ENCODE measurements at regions not wholly inside any gene's neighbourhood (a gene's known extent, or its start where the extent isn't known, plus 50 kb on each side); places are given as distances from the start of the nearest gene placed in this dataset.

- Histone ChIP-seq H3K27ac (no peak overlapping the region), H3K27me3 (replicated peaks; ENCODE audit: insufficient read depth) (no peaks in the 10 kb centered on the region), H3K36me3 (no peaks in the 10 kb centered on the region), H3K4me1 (replicated peaks) (no peaks in the 10 kb centered on the region), H3K4me3 (no peak overlapping the region), H3K9me3 (no peaks in the 10 kb centered on the region)
- no peak for DNase-seq (ENCODE audit: low spot score)
- TF ChIP-seq POLR2A (IDR thresholded peaks at IDR 0.05) (no peak), POLR2AphosphoS5 (IDR thresholded peaks at IDR 0.05) (no peak)
- TF ChIP-seq, protein P1, sequence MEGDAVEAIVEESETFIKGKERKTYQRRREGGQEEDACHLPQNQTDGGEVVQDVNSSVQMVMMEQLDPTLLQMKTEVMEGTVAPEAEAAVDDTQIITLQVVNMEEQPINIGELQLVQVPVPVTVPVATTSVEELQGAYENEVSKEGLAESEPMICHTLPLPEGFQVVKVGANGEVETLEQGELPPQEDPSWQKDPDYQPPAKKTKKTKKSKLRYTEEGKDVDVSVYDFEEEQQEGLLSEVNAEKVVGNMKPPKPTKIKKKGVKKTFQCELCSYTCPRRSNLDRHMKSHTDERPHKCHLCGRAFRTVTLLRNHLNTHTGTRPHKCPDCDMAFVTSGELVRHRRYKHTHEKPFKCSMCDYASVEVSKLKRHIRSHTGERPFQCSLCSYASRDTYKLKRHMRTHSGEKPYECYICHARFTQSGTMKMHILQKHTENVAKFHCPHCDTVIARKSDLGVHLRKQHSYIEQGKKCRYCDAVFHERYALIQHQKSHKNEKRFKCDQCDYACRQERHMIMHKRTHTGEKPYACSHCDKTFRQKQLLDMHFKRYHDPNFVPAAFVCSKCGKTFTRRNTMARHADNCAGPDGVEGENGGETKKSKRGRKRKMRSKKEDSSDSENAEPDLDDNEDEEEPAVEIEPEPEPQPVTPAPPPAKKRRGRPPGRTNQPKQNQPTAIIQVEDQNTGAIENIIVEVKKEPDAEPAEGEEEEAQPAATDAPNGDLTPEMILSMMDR (IDR thresholded peaks at IDR 0.05), result no peak
- intact Hi-C loops (cut with DNase I), result no loop called here
- 64% methylated on average over 4 of the region's 4 CpGs for WGBS
These were observed 386.9 kb upstream of the CELF2 start for GRCh38 chr10:10630782-10631181.

GRCh38 chr10:10642189-10642588, 375.5 kb upstream of the CELF2 start:
- Histone ChIP-seq H3K9me3 (no peaks in the 10 kb centered on the region), H3K36me3 (no peaks in the 10 kb centered on the region), H3K4me3 (no peak overlapping the region), H3K27ac (no peak overlapping the region), H3K27me3 (replicated peaks; ENCODE audit: insufficient read depth) (no peaks in the 10 kb centered on the region), H3K4me1 (replicated peaks) (no peaks in the 10 kb centered on the region)
- TF ChIP-seq, protein P1 (IDR thresholded peaks at IDR 0.05), result no peak
- TF ChIP-seq POLR2AphosphoS5 (IDR thresholded peaks at IDR 0.05), result no peak
- TF ChIP-seq POLR2A (IDR thresholded peaks at IDR 0.05), result no peak
- intact Hi-C loops (cut with DNase I), result no loop called here
- DNase-seq (ENCODE audit: low spot score), result no peak
- 38% methylated on average over 1 of the region's 1 CpG for WGBS

GRCh38 chr10:10642751-10643150, 374.9 kb upstream of the CELF2 start:
- no peaks in the 10 kb centered on the region for H3K36me3 ChIP-seq
- H3K4me1 ChIP-seq (replicated peaks), result no peaks in the 10 kb centered on the region
- no peak overlapping the region for H3K4me3 ChIP-seq
- intact Hi-C loops (cut with DNase I), result no loop called here
- H3K9me3 ChIP-seq, result no peaks in the 10 kb centered on the region
- no peak overlapping the region for H3K27ac ChIP-seq
- no peak for DNase-seq (ENCODE audit: low spot score)
- TF ChIP-seq POLR2AphosphoS5 (IDR thresholded peaks at IDR 0.05), result no peak
- TF ChIP-seq, protein P1 (IDR thresholded peaks at IDR 0.05), result no peak
- TF ChIP-seq POLR2A (IDR thresholded peaks at IDR 0.05), result no peak
- 26% methylated on average over 2 of the region's 2 CpGs for whole genome bisulfite sequencing
- H3K27me3 ChIP-seq (replicated peaks; ENCODE audit: insufficient read depth), result no peaks in the 10 kb centered on the region

- WGBS, result 48% methylated on average over 5 of the region's 5 CpGs
- Histone ChIP-seq H3K9me3 (no peaks in the 10 kb centered on the region), H3K27me3 (replicated peaks; ENCODE audit: insufficient read depth) (no peaks in the 10 kb centered on the region), H3K27ac (no peak overlapping the region), H3K36me3 (no peaks in the 10 kb centered on the region), H3K4me3 (no peak overlapping the region), H3K4me1 (replicated peaks) (no peaks in the 10 kb centered on the region)
- TF ChIP-seq POLR2A (IDR thresholded peaks at IDR 0.05), result no peak
- TF ChIP-seq, protein P1 (IDR thresholded peaks at IDR 0.05), result no peak
- TF ChIP-seq POLR2AphosphoS5 (IDR thresholded peaks at IDR 0.05), result no peak
- intact Hi-C loops (cut with DNase I), result no loop called here
- DNase-seq (ENCODE audit: low spot score), result no peak
These were observed 373.5 kb upstream of the CELF2 start for GRCh38 chr10:10644008-10644646.

DNA sequence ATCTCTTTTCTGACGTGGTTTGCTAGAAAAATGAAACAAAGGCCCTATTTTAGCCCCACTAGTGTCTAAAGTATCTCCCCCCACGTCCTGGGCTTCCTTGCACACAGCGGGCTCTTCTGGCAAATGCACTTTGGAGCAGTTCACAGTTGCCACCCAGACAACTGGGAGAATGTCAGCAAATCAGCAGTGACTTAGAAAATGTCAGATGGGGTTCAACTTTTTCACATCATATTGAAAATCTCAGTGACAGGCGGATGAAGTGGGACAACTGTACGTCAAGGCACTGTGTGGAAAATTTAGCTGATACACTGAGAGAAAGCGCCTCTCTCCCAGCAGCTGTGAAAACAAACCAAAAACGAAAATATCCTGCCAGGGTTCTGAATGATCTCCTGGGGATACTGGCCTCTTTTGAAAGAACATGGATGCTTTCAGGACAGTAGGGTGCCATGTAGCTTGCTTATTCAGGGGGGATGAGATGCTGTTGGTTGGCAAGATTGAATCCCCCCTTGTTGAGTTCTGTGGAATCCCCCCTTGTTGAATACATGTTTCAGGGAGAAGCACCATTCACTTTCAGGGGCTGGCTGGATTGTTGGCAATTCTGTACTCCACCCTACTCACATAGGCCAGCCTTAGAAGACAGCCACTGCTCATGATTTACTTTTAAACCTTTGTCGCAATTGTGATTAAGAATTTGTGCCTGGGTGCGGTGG, 372.8 kb upstream of the CELF2 start:
- Histone ChIP-seq H3K27ac (no peak overlapping the region), H3K36me3 (no peaks in the 10 kb centered on the region), H3K27me3 (replicated peaks; ENCODE audit: insufficient read depth) (no peaks in the 10 kb centered on the region), H3K4me3 (no peak overlapping the region), H3K4me1 (replicated peaks) (no peaks in the 10 kb centered on the region), H3K9me3 (no peaks in the 10 kb centered on the region)
- intact Hi-C loops (cut with DNase I), result no loop called here
- WGBS, result 74% methylated on average over 9 of the region's 9 CpGs
- TF ChIP-seq POLR2A (IDR thresholded peaks at IDR 0.05) (no peak), POLR2AphosphoS5 (IDR thresholded peaks at IDR 0.05) (no peak)
- TF ChIP-seq, protein P1 (IDR thresholded peaks at IDR 0.05), result no peak
- DNase-seq (ENCODE audit: low spot score), result no peak
